ENCODE measurements at regions not wholly inside any gene's neighbourhood (a gene's known extent, or its start where the extent isn't known, plus 50 kb on each side); places are given as distances from the start of the nearest gene placed in this dataset.

DNA sequence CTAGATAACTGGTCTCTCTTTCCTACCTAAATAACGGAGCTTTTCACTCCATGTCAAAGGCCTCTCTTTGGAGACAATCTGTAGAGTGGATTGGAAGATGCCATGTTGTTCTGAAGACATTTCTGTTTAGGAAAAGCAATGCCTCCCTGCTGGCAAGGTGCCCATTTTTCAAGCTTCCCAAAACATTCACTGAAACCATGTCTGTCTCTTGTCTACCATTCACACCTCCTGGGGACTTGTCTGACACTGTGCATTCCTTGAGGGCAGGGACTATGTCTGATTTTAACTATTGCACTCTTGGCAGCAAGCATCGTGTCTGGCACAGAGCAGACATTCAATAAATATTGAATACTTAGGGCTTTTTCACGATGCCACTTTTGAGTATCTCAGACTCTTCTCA is 528.9 kb upstream of the NRP1 start:
- TF ChIP-seq FOXM1 (IDR thresholded peaks at IDR 0.05; ENCODE audit: borderline replicate concordance, low read depth) (no peak), EP300 (IDR thresholded peaks at IDR 0.05; ENCODE audit: borderline replicate concordance) (no peak), CEBPB (IDR thresholded peaks at IDR 0.05) (no peak), TEAD4 (IDR thresholded peaks at IDR 0.05) (no peak), NFIC (IDR thresholded peaks at IDR 0.05) (no peak), RAD21 (IDR thresholded peaks at IDR 0.05; ENCODE audit: low read depth) (no peak), EGR1 (IDR thresholded peaks at IDR 0.05) (no peak), TAF1 (IDR thresholded peaks at IDR 0.05; ENCODE audit: low read depth) (no peak), CREB1 (IDR thresholded peaks at IDR 0.05; ENCODE audit: low read depth) (no peak), YY1 (IDR thresholded peaks at IDR 0.05; ENCODE audit: low read depth) (no peak), ZBTB7A (IDR thresholded peaks at IDR 0.05; ENCODE audit: low read depth) (no peak)
- TF ChIP-seq, protein P1, sequence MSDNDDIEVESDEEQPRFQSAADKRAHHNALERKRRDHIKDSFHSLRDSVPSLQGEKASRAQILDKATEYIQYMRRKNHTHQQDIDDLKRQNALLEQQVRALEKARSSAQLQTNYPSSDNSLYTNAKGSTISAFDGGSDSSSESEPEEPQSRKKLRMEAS (IDR thresholded peaks at IDR 0.05): no peak
- TF ChIP-seq, protein P2, sequence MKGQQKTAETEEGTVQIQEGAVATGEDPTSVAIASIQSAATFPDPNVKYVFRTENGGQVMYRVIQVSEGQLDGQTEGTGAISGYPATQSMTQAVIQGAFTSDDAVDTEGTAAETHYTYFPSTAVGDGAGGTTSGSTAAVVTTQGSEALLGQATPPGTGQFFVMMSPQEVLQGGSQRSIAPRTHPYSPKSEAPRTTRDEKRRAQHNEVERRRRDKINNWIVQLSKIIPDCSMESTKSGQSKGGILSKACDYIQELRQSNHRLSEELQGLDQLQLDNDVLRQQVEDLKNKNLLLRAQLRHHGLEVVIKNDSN (IDR thresholded peaks at IDR 0.05): no peak
- TF ChIP-seq, protein P3, sequence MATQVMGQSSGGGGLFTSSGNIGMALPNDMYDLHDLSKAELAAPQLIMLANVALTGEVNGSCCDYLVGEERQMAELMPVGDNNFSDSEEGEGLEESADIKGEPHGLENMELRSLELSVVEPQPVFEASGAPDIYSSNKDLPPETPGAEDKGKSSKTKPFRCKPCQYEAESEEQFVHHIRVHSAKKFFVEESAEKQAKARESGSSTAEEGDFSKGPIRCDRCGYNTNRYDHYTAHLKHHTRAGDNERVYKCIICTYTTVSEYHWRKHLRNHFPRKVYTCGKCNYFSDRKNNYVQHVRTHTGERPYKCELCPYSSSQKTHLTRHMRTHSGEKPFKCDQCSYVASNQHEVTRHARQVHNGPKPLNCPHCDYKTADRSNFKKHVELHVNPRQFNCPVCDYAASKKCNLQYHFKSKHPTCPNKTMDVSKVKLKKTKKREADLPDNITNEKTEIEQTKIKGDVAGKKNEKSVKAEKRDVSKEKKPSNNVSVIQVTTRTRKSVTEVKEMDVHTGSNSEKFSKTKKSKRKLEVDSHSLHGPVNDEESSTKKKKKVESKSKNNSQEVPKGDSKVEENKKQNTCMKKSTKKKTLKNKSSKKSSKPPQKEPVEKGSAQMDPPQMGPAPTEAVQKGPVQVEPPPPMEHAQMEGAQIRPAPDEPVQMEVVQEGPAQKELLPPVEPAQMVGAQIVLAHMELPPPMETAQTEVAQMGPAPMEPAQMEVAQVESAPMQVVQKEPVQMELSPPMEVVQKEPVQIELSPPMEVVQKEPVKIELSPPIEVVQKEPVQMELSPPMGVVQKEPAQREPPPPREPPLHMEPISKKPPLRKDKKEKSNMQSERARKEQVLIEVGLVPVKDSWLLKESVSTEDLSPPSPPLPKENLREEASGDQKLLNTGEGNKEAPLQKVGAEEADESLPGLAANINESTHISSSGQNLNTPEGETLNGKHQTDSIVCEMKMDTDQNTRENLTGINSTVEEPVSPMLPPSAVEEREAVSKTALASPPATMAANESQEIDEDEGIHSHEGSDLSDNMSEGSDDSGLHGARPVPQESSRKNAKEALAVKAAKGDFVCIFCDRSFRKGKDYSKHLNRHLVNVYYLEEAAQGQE (IDR thresholded peaks at IDR 0.05; ENCODE audit: low read depth): no peak
